Caco-2 (cell line): ENCODE measurements at regions not wholly inside any gene's neighbourhood (a gene's known extent, or its start where the extent isn't known, plus 50 kb on each side); places are given as distances from the start of the nearest gene placed in this dataset.

Experiments used
- BruUV-seq: library from RNA; stranded (reverse); fragments of 400-500 nt; replicated peaks from 2 replicates; lab custom pipeline; 2021; lab: Mats Ljungman, UMichigan
- CTCF ChIA-PET: fragments of 300-600 bp; sonication (Branson Sonifier 250); formaldehyde crosslinking; loops from one replicate; lab custom pipeline; 2022; ENCODE audit warnings: antibody characterized with exemption; lab: Charles Lee
- POLR2A ChIA-PET: fragments of 300-600 bp; sonication (Branson Sonifier 250); formaldehyde crosslinking; loops from one replicate; lab custom pipeline; 2022; ENCODE audit warnings: antibody characterized with exemption; lab: Charles Lee
- DNase-seq, 2 experiments: peaks; one replicate each; pipeline versions ENCODE4 v3.0.0 to v3.0.0-alpha.2; 2020 to 2022
- H3K27me3 ChIP-seq: replicated peaks from 2 replicates; pipeline ENCODE4 v1.6.0; 2011; ENCODE audit warnings: low read length; ENCODE audit not compliant: control insufficient read depth, insufficient read depth
- H3K36me3 ChIP-seq: 2 replicates; pipeline ENCODE4 v1.5.1; 2011; ENCODE audit warnings: low read length; ENCODE audit not compliant: control insufficient read depth, insufficient read depth
- H3K4me1 ChIP-seq: fragments of 250-450 bp; sonication (Bioruptor Pico); 2 replicates; pipeline ENCODE4 v1.5.1; 2020; ENCODE audit warnings: mild to moderate bottlenecking
- H3K4me3 ChIP-seq: 2 replicates; pipeline ENCODE4 v1.5.1; 2011; ENCODE audit warnings: low read depth, mild to moderate bottlenecking, control low read depth, low read length
- H3K9me3 ChIP-seq: fragments of 250-450 bp; sonication (Bioruptor Pico); 2 replicates; pipeline ENCODE4 v1.5.1; 2020; ENCODE audit warnings: mild to moderate bottlenecking, moderate library complexity
- H3K27ac Mint-ChIP-seq: one replicate; pipeline ENCODE4 v1.8.0; 2022; ENCODE audit warnings: mixed read lengths; ENCODE audit not compliant: unreplicated experiment
- H3K27me3 Mint-ChIP-seq: one replicate; pipeline ENCODE4 v1.8.0; 2022; ENCODE audit warnings: mixed read lengths; ENCODE audit not compliant: insufficient read depth, unreplicated experiment
- H3K36me3 Mint-ChIP-seq: one replicate; pipeline ENCODE4 v1.8.0; 2022; ENCODE audit warnings: mild to moderate bottlenecking, mixed read lengths; ENCODE audit not compliant: insufficient read depth, unreplicated experiment
- H3K4me1 Mint-ChIP-seq: one replicate; pipeline ENCODE4 v1.8.0; 2022; ENCODE audit warnings: low read depth, mixed read lengths; ENCODE audit not compliant: unreplicated experiment
- H3K4me3 Mint-ChIP-seq: one replicate; pipeline ENCODE4 v1.8.0; 2022; ENCODE audit warnings: mild to moderate bottlenecking, moderate library complexity, mixed read lengths; ENCODE audit not compliant: unreplicated experiment
- H3K9me3 Mint-ChIP-seq: one replicate; pipeline ENCODE4 v1.8.0; 2022; ENCODE audit warnings: mixed read lengths; ENCODE audit not compliant: unreplicated experiment
- CTCF ChIP-seq, 2 experiments: fragments of 200-600 bp in 1 of 2; IDR thresholded peaks; 1 replicate in 1 of 2; 2 replicates in 1 of 2; pipeline versions ENCODE4 v1.5.1 to v1.8.0; 2011 to 2022; ENCODE audit warnings: antibody characterized with exemption in 1 of 2, control low read depth in 1 of 2, inconsistent platforms in 1 of 2, low read depth in 1 of 2, low read length in 1 of 2, mild to moderate bottlenecking in 1 of 2, moderate library complexity in 1 of 2; ENCODE audit not compliant: insufficient read depth in 1 of 2, severe bottlenecking in 1 of 2, unreplicated experiment in 1 of 2
- intact Hi-C: fragments of 100-400 bp; cut with micrococcal nuclease; formaldehyde crosslinking; loops from one replicate; pipeline ENCODE4 v1.10.0; 2022; ENCODE audit not compliant: unreplicated experiment

- H3K27ac Mint-ChIP-seq = no peak overlapping the region
- CTCF ChIA-PET = no interaction called here
- intact Hi-C loops = no loop called here
- peaks cover 4% of the 10 kb centered on the region for H3K27me3 Mint-ChIP-seq
- POLR2A ChIA-PET = no interaction called here
- no peaks in the 10 kb centered on the region for H3K36me3 Mint-ChIP-seq
- no peak for DNase-seq
- Histone ChIP-seq H3K9me3 (no peaks in the 10 kb centered on the region), H3K4me1 (no peaks in the 10 kb centered on the region), H3K4me3 (no peak overlapping the region), H3K36me3 (no peaks in the 10 kb centered on the region), H3K27me3 (no peaks in the 10 kb centered on the region)
- no peak for TF ChIP-seq CTCF (IDR thresholded peaks at IDR 0.05; ENCODE audit: insufficient read depth in 1 of 2, low read depth in 1 of 2, low read length in 1 of 2, severe bottlenecking in 1 of 2, unreplicated experiment in 1 of 2)
- H3K9me3 Mint-ChIP-seq = no peaks in the 10 kb centered on the region
- no peaks in the 10 kb centered on the region for H3K4me1 Mint-ChIP-seq
- no peak overlapping the region for H3K4me3 Mint-ChIP-seq
- BruUV-seq = no TSS peak
Measured at GRCh38 chr1:96416701-96417444, 304.7 kb upstream of the PTBP2 start.

GRCh38 chr1:96418969-96419368, 302.6 kb upstream of the PTBP2 start:
- no peak for DNase-seq
- H3K4me1 Mint-ChIP-seq = no peaks in the 10 kb centered on the region
- ChIA-PET POLR2A (no interaction called here), CTCF (no interaction called here)
- Histone ChIP-seq H3K36me3 (no peaks in the 10 kb centered on the region), H3K27me3 (no peaks in the 10 kb centered on the region), H3K4me3 (no peak overlapping the region), H3K4me1 (no peaks in the 10 kb centered on the region), H3K9me3 (no peaks in the 10 kb centered on the region)
- no peak overlapping the region for H3K4me3 Mint-ChIP-seq
- no peaks in the 10 kb centered on the region for H3K9me3 Mint-ChIP-seq
- intact Hi-C loops = no loop called here
- no TSS peak for BruUV-seq
- no peaks in the 10 kb centered on the region for H3K27me3 Mint-ChIP-seq
- no peak for TF ChIP-seq CTCF (IDR thresholded peaks at IDR 0.05; ENCODE audit: insufficient read depth in 1 of 2, low read depth in 1 of 2, low read length in 1 of 2, severe bottlenecking in 1 of 2, unreplicated experiment in 1 of 2)
- no peak overlapping the region for H3K27ac Mint-ChIP-seq
- H3K36me3 Mint-ChIP-seq = no peaks in the 10 kb centered on the region

- no peak for TF ChIP-seq CTCF (IDR thresholded peaks at IDR 0.05; ENCODE audit: insufficient read depth in 1 of 2, low read depth in 1 of 2, low read length in 1 of 2, severe bottlenecking in 1 of 2, unreplicated experiment in 1 of 2)
- Mint-ChIP-seq H3K27ac (no peak overlapping the region), H3K4me1 (no peaks in the 10 kb centered on the region), H3K27me3 (no peaks in the 10 kb centered on the region), H3K36me3 (no peaks in the 10 kb centered on the region), H3K4me3 (no peak overlapping the region), H3K9me3 (no peaks in the 10 kb centered on the region)
- Histone ChIP-seq H3K4me1 (no peaks in the 10 kb centered on the region), H3K4me3 (no peak overlapping the region), H3K9me3 (no peaks in the 10 kb centered on the region), H3K27me3 (no peaks in the 10 kb centered on the region), H3K36me3 (no peaks in the 10 kb centered on the region)
- intact Hi-C loops = no loop called here
- BruUV-seq = no TSS peak
- ChIA-PET POLR2A (no interaction called here), CTCF (no interaction called here)
- DNase-seq = no peak
Measured at GRCh38 chr1:96424877-96425276, 296.7 kb upstream of the PTBP2 start.
